HEK293T (cell line): ENCODE measurements at regions not wholly inside any gene's neighbourhood (a gene's known extent, or its start where the extent isn't known, plus 50 kb on each side); places are given as distances from the start of the nearest gene placed in this dataset.

Experiments used
- CTCF ChIA-PET: fragments of 350-600 bp; formaldehyde crosslinking; extraction: SDS; loops from one replicate; lab custom pipeline; 2021; ENCODE audit warnings: antibody characterized with exemption, inconsistent platforms; lab: Yijun Ruan, JAX
- POLR2A ChIA-PET: fragments of 350-600 bp; formaldehyde crosslinking; extraction: SDS; loops from one replicate; lab custom pipeline; 2020; ENCODE audit warnings: antibody characterized with exemption, inconsistent platforms; lab: Yijun Ruan, JAX
- DNase-seq: peaks from one replicate; pipeline ENCODE4 v3.0.0; 2012; ENCODE audit warnings: mixed read lengths; ENCODE audit errors: extremely low spot score
- ARNT ChIP-seq: fragments of 450-650 bp; IDR thresholded peaks from 2 replicates; pipeline ENCODE4 v1.6.1; 2017; ENCODE audit warnings: mild to moderate bottlenecking
- BHLHE40 ChIP-seq: fragments of 450-650 bp; IDR thresholded peaks from 2 replicates; pipeline ENCODE4 v1.6.1; 2016; ENCODE audit warnings: mild to moderate bottlenecking, moderate library complexity, borderline replicate concordance
- CTBP1 ChIP-seq: fragments of 450-650 bp; IDR thresholded peaks from 2 replicates; pipeline ENCODE4 v1.6.1; 2016; ENCODE audit warnings: borderline replicate concordance
- ELF4 ChIP-seq: fragments of 450-650 bp; IDR thresholded peaks from 2 replicates; pipeline ENCODE4 v1.6.1; 2017; ENCODE audit warnings: antibody characterized with exemption
- FOXA1 ChIP-seq: fragments of 450-650 bp; IDR thresholded peaks from 2 replicates; pipeline ENCODE4 v1.6.1; 2016; ENCODE audit warnings: mild to moderate bottlenecking
- FOXK2 ChIP-seq: fragments of 450-650 bp; IDR thresholded peaks from 2 replicates; pipeline ENCODE4 v1.6.1; 2016; ENCODE audit warnings: mild to moderate bottlenecking
- FOXM1 ChIP-seq: fragments of 450-650 bp; IDR thresholded peaks from 2 replicates; pipeline ENCODE4 v1.6.1; 2017; ENCODE audit warnings: mild to moderate bottlenecking, borderline replicate concordance
- HDGF ChIP-seq: fragments of 450-650 bp; IDR thresholded peaks from 2 replicates; pipeline ENCODE4 v1.6.1; 2017; ENCODE audit warnings: antibody characterized with exemption, borderline replicate concordance
- L3MBTL2 ChIP-seq: fragments of 450-650 bp; conservative IDR thresholded peaks from 2 replicates; pipeline ENCODE4 v1.6.1; 2016; ENCODE audit warnings: mild to moderate bottlenecking
- LEF1 ChIP-seq: fragments of 450-650 bp; IDR thresholded peaks from 2 replicates; pipeline ENCODE4 v1.6.1; 2017; ENCODE audit warnings: mild to moderate bottlenecking, borderline replicate concordance
- NFRKB ChIP-seq: fragments of 450-650 bp; IDR thresholded peaks from 2 replicates; pipeline ENCODE4 v1.6.1; 2016; ENCODE audit warnings: mild to moderate bottlenecking, moderate library complexity
- PKNOX1 ChIP-seq: fragments of 450-650 bp; IDR thresholded peaks from 2 replicates; pipeline ENCODE4 v1.6.1; 2016
- SP1 ChIP-seq: fragments of 450-650 bp; IDR thresholded peaks from 2 replicates; pipeline ENCODE4 v1.6.1; 2017
- SUZ12 ChIP-seq: fragments of 450-650 bp; IDR thresholded peaks from 2 replicates; pipeline ENCODE4 v1.6.1; 2016; ENCODE audit warnings: mild to moderate bottlenecking
- TARDBP ChIP-seq: fragments of 450-650 bp; IDR thresholded peaks from 2 replicates; pipeline ENCODE4 v1.6.1; 2016
- ZNF384 ChIP-seq: fragments of 450-650 bp; IDR thresholded peaks from 2 replicates; pipeline ENCODE4 v1.6.1; 2016

GRCh38 chr9:80191108-80191507, 619.3 kb downstream of the TLE4 start:
- CTCF ChIA-PET: no interaction called here
- TF ChIP-seq ZNF384 (no peak), L3MBTL2 (no peak), HDGF (no peak), FOXA1 (no peak), ARNT (no peak), LEF1 (no peak), SP1 (no peak), ELF4 (no peak)
- POLR2A ChIA-PET: no interaction called here
- no peak for DNase-seq

- TF ChIP-seq SUZ12: no peak
- TF ChIP-seq ARNT: no peak
- no peak for TF ChIP-seq PKNOX1
- TF ChIP-seq BHLHE40: no peak
- TF ChIP-seq FOXM1: no peak
- no peak for TF ChIP-seq NFRKB
- CTCF ChIA-PET: no interaction called here
- DNase-seq: no peak
- POLR2A ChIA-PET: no interaction called here
Observed at GRCh38 chr9:80188579-80188978, 616.8 kb downstream of the TLE4 start.

GRCh38 chr9:80185112-80185738, 613.5 kb downstream of the TLE4 start:
- ChIA-PET POLR2A (no interaction called here), CTCF (no interaction called here)
- TF ChIP-seq PKNOX1 (no peak), ARNT (no peak), HDGF (no peak), CTBP1 (no peak), FOXK2 (no peak), LEF1 (no peak), FOXA1 (no peak), ZNF384 (no peak), ELF4 (no peak), BHLHE40 (no peak), NFRKB (no peak)
- no peak for DNase-seq

GRCh38 chr9:80177949-80178480, 606.2 kb downstream of the TLE4 start:
- no peak for DNase-seq
- ChIA-PET CTCF (no interaction called here), POLR2A (no interaction called here)
- TF ChIP-seq PKNOX1: no peak
- TF ChIP-seq NFRKB: no peak
- no peak for TF ChIP-seq ELF4
- TF ChIP-seq ZNF384: no peak
- TF ChIP-seq TARDBP: no peak
- TF ChIP-seq ARNT: no peak
- no peak for TF ChIP-seq SP1
- no peak for TF ChIP-seq HDGF
- no peak for TF ChIP-seq LEF1
- TF ChIP-seq L3MBTL2: no peak
- TF ChIP-seq FOXA1: no peak
- no peak for TF ChIP-seq FOXM1
- no peak for TF ChIP-seq FOXK2
- TF ChIP-seq SUZ12: no peak
- TF ChIP-seq BHLHE40: no peak

GRCh38 chr9:80175286-80176150, 603.8 kb downstream of the TLE4 start:
- TF ChIP-seq TARDBP (no peak), HDGF (no peak), FOXK2 (no peak), CTBP1 (no peak), ZNF384 (no peak; the same call in 1 of the 2 replicates), NFRKB (no peak), FOXA1 (no peak), ARNT (no peak), SP1 (no peak), BHLHE40 (no peak), SUZ12 (no peak), PKNOX1 (no peak), FOXM1 (no peak), L3MBTL2 (no peak), ELF4 (no peak), LEF1 (no peak)
- POLR2A ChIA-PET: no interaction called here
- CTCF ChIA-PET: no interaction called here
- DNase-seq: no peak
